GM12872 (cell line): ENCODE measurements at regions not wholly inside any gene's neighbourhood (a gene's known extent, or its start where the extent isn't known, plus 50 kb on each side); places are given as distances from the start of the nearest gene placed in this dataset.

Source experiments
- TF ChIP-seq, protein P1 (sequence below): IDR thresholded peaks from 3 replicates; pipeline ENCODE4 v1.5.1; 2011; ENCODE audit warnings: low read depth, mild to moderate bottlenecking, low read length, moderate library complexity; ENCODE audit not compliant: insufficient read depth

DNA sequence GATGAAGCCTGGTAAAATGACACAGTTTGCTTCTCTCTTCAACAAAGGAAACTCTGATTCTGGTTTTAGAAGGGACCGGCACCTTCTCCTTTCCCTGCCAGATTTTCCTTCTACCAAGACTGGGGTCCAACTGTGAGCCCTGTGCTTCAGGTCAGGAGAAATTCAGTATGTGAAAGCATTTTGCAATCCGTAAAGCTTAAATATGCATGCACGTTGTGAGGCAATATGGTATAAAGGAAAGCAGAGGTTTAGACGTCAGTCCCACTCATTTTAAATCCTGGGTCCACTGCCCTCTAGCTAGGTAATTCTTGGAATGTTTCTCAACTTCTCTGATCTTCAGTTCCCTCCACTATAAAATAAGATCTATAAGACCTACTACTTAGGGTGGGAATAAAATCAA lies 359.0 kb upstream of the NPSR1 start:
- TF ChIP-seq, protein P1, sequence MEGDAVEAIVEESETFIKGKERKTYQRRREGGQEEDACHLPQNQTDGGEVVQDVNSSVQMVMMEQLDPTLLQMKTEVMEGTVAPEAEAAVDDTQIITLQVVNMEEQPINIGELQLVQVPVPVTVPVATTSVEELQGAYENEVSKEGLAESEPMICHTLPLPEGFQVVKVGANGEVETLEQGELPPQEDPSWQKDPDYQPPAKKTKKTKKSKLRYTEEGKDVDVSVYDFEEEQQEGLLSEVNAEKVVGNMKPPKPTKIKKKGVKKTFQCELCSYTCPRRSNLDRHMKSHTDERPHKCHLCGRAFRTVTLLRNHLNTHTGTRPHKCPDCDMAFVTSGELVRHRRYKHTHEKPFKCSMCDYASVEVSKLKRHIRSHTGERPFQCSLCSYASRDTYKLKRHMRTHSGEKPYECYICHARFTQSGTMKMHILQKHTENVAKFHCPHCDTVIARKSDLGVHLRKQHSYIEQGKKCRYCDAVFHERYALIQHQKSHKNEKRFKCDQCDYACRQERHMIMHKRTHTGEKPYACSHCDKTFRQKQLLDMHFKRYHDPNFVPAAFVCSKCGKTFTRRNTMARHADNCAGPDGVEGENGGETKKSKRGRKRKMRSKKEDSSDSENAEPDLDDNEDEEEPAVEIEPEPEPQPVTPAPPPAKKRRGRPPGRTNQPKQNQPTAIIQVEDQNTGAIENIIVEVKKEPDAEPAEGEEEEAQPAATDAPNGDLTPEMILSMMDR, result no peak

DNA sequence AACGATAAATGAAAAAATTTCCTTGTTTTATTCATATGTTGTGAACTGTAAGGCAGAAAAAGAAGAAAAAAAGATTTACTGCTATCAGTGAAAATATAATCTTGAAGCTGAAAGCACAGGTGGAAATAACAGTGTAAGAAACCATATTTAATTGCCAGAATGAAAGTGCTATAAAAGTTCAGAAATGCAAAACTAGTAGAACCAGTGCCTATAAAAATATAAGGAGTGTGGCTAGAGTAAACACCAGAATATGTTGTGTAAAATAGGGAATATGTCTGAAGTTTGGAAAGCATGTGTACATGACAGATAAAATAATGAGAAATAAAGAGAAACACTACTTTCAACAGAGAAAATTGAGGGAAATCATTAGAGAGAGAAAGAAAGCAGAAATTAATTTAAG lies 350.5 kb upstream of the NPSR1 start:
- TF ChIP-seq, protein P1, result no peak

DNA sequence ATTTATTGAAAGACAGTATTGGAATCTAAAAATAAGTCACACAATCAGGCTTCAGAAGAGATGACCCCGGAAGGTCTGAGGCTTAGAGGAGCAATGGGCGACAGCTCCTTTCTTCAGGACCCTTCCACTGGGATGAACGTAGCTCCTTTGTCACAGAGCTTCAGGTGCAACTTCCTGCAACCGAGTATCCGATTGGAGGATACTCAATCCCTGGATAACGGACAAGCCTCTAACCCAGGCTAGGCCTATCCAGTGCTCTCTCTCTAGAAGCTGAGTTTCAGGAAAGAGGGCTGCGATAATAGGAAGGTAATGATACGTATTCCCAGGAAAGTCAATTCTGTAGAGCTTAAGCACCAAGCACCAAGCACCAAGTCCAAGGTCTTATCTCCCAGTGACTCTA lies 349.4 kb upstream of the NPSR1 start:
- TF ChIP-seq, protein P1, result no peak

DNA sequence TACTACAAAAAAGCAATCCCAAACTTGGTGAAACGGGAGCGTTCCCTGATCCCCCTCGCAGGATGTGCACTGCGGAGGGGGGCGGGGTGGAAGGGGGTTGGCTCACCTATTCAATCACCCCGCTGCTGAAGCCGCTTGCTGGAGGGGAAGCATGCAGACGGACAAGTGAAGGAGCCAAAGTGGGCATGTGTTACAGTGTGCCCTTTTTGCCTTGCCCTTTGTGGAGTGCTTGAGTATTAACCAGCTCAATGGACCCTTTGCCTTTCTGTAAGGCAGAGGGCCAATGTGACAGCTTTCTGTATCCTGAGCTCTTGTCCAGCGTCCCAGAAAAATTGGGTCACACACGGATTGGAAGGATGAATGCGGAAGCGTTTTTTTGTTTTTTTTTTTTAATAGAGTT lies 348.9 kb upstream of the NPSR1 start:
- TF ChIP-seq, protein P1, result no peak

DNA sequence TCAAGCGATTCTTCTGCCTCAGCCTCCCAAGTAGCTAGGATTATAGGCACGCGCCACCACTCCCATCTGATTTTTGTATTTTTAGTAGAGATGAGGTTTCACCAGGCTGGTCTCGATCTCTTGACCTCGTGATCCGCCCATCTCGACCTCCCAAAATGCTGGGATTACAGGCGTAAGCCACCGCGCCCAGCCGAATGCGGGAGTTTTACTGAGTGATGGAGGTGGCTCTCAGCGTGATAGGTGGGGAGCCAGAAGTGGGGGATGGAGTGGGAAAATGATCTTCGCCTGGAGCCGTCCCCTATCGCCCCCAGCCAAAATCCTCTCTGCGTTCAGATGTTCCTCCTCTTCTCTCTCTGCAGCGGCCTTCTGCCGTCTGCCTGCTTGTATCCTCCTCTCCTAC lies 348.4 kb upstream of the NPSR1 start:
- TF ChIP-seq, protein P1, result no peak

DNA sequence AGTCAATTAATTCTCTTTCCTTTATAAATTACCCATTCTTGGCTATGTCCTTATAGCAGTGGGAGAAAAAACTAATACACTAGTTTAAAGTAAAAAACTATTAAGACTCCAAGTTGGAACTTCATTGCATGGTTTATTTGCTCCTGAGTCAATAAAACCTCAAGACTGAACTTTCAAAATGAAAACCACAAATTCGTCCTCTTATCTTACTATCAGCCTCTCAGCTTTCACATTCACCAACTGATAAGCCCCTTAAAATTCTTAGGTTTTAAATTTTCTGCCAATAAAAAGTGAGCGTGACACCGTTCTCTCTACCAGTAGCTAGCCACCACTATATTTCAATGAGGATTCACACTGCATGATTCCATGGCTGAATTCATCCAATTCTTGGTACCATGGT lies 346.4 kb upstream of the NPSR1 start:
- TF ChIP-seq, protein P1, result no peak

DNA sequence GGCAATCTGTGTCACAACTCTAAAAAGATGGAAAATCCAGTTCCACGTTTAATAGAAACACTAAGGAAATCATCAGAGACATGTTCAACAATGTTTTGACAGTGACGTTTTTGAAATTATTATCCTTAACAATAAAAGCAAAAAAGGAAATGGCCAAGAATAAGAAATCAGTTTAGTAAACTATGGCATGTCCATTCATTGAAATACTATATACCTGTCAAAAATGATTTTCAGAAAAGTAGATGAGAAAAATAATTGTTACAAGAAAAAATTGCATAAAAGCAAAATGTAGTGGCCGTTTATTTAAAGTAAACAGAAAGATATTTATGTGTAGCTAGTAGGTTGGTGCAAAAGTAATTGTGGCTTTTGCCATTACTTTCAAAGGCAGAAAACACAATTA lies 345.4 kb upstream of the NPSR1 start:
- TF ChIP-seq, protein P1, result no peak

DNA sequence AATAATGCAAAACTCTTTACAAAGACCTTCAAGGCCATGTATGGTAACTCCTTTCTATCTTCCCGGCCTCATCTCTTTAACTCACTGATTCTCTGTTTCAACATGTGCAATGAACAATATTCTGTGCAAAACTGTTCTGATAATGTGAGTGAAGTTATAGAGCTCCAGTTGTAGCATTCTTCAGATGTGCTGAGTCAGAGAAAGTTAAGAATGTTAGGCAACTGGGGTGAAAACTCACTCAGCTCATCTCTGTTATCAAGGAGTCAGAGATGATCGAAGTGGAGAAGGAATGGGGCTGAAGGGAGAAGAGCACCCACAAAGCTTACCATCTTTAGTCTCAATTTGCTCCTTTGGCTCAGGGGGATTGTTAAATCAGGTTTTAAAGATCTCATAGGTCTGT lies 344.7 kb upstream of the NPSR1 start:
- TF ChIP-seq, protein P1, result no peak
